ENCODE measurements at regions not wholly inside any gene's neighbourhood (a gene's known extent, or its start where the extent isn't known, plus 50 kb on each side); places are given as distances from the start of the nearest gene placed in this dataset.
"Not testable (repeated sequence)": the region's sequence is repeated elsewhere in the genome, so short reads cannot be mapped to it uniquely, and the experiment has no call there.

GRCh38 chr13:100810481-100810880, 135.9 kb upstream of the TMTC4 start:
- DNase-seq, result no peak

- no peak for DNase-seq
Measured at GRCh38 chr13:100809856-100810255, 135.3 kb upstream of the TMTC4 start.

- no peak for DNase-seq
Measured at GRCh38 chr13:100809129-100809390, 134.5 kb upstream of the TMTC4 start.

GRCh38 chr13:100808330-100809128, 133.9 kb upstream of the TMTC4 start:
- no peak for DNase-seq

GRCh38 chr13:100803091-100803490, 128.5 kb upstream of the TMTC4 start:
- no peak for DNase-seq

- no peak for DNase-seq
Measured at GRCh38 chr13:100800283-100800875, 125.8 kb upstream of the TMTC4 start.

GRCh38 chr13:100798739-100799361, 124.3 kb upstream of the TMTC4 start:
- DNase-seq, result no peak

- no peak for DNase-seq
Measured at GRCh38 chr13:100797921-100798320, 123.3 kb upstream of the TMTC4 start.

- no peak for DNase-seq
Measured at GRCh38 chr13:100796463-100796862, 121.9 kb upstream of the TMTC4 start.

GRCh38 chr13:100794575-100794974, 120.0 kb upstream of the TMTC4 start:
- DNase-seq, result no peak

- DNase-seq, result no peak
Measured at GRCh38 chr13:100790405-100790804, 115.8 kb upstream of the TMTC4 start.

- DNase-seq, result no peak
Measured at GRCh38 chr13:100789968-100790367, 115.4 kb upstream of the TMTC4 start.

GRCh38 chr13:100789481-100789880, 114.9 kb upstream of the TMTC4 start:
- DNase-seq, result no peak

- no peak for DNase-seq
Measured at GRCh38 chr13:100789025-100789424, 114.4 kb upstream of the TMTC4 start.

- DNase-seq, result no peak
Measured at GRCh38 chr13:100788540-100788939, 113.9 kb upstream of the TMTC4 start.

- DNase-seq, result no peak
Measured at GRCh38 chr13:100787899-100788298, 113.3 kb upstream of the TMTC4 start.

GRCh38 chr13:100776686-100777085, 102.1 kb upstream of the TMTC4 start:
- DNase-seq, result not testable (repeated sequence)

- no peak for DNase-seq
Measured at GRCh38 chr13:100773923-100774663, 99.5 kb upstream of the TMTC4 start.

GRCh38 chr13:100773429-100773828, 98.8 kb upstream of the TMTC4 start:
- DNase-seq, result no peak

GRCh38 chr13:100767192-100767591, 92.6 kb upstream of the TMTC4 start:
- no peak for DNase-seq

- not testable (repeated sequence) for DNase-seq
Measured at GRCh38 chr13:100766570-100766969, 92.0 kb upstream of the TMTC4 start.

- no peak for DNase-seq
Measured at GRCh38 chr13:100764937-100765336, 90.3 kb upstream of the TMTC4 start.

- not testable (repeated sequence) for DNase-seq
Measured at GRCh38 chr13:100762126-100762525, 87.5 kb upstream of the TMTC4 start.

GRCh38 chr13:100755891-100756290, 81.3 kb upstream of the TMTC4 start:
- DNase-seq, result no peak
